Fibroblast of peridontal ligament (primary cell): ENCODE measurements at regions not wholly inside any gene's neighbourhood (a gene's known extent, or its start where the extent isn't known, plus 50 kb on each side); places are given as distances from the start of the nearest gene placed in this dataset.
"Not testable (repeated sequence)": the region's sequence is repeated elsewhere in the genome, so short reads cannot be mapped to it uniquely, and the experiment has no call there.

Source experiments
- DNase-seq: peaks from one replicate; pipeline ENCODE4 v3.0.0-alpha.2; 2010; ENCODE audit errors: extremely low read depth

DNA sequence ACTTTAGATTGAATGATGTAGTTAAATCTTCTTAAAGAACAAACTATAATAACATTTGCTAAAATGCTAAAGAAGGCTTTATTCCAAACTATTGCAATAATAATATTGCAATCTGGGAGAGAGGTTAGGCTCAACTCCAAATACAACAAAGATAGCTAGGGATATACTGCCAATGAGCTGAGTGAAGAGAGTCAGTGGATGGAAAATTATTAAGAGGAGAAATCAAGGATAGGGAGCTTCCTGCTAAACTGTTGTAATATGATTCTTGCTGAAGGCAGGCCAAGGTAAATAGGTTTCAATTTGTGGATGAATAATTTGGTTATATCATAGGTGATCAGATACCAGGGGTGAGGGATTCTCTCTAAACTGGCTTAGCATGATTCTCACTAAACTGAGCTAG is 1651.5 kb downstream of the EFNA5 start:
- DNase-seq: peak; percentile 80

DNA sequence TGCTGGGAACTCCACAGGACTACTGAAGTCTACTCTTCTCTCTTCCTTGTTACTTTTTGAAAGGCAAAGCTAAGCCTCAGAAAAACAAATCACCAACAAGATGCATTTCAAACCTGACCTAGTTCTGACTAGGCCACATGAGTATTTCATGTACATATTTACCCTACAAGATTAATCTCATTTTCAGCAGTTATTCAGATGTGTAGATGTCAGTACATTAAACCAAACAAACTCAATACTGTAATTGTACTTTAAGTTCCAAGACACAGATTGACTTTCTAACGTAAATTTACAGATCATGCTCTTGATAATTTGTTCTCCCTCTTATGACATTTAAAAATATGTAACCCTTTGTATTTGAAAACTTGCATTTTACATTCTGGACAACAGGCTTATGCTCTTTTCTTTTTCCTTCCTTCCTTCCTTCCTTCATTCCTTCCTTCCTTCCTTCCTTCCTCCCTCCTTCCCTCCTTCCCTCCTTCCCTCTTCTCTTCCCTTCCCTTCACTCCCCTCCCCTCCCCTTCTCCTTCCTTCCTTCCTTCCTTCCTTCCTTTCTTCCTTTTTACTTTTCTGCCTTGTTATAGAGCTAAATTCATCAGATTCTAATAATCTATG is 1653.4 kb downstream of the EFNA5 start:
- peak; percentile 1 for DNase-seq

GRCh38 chr5:106014262-106014661 is 1656.5 kb downstream of the EFNA5 start:
- no peak for DNase-seq

GRCh38 chr5:106006242-106006641 is 1664.5 kb downstream of the EFNA5 start:
- DNase-seq: no peak

- not testable (repeated sequence) for DNase-seq
Observed at GRCh38 chr5:105998991-105999390, 1671.7 kb downstream of the EFNA5 start.

DNA sequence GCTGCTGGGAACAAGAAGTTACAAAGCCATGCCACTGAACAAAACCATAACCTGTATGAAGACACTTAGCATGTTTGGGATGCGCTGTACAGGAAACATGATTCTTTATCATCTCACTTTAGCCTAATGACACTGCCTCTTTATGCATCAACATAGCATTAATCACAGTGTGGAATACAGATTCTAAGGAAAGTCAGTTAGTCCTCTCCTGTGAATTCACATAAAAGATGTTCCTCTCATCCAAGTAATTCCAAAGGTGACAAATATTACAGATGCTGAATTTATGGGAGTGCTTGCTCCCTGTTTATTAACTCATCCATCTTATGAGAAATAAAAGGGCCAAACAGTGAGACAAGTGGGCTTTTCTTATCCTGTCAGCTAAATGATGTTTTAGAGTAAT is 1677.7 kb downstream of the EFNA5 start:
- no peak for DNase-seq

- no peak for DNase-seq
Observed at GRCh38 chr5:105982526-105982925, 1688.2 kb downstream of the EFNA5 start.

GRCh38 chr5:105978011-105978410 is 1692.7 kb downstream of the EFNA5 start:
- peak; percentile 27 for DNase-seq

GRCh38 chr5:105977163-105977562 is 1693.6 kb downstream of the EFNA5 start:
- no peak for DNase-seq

- no peak for DNase-seq
Observed at GRCh38 chr5:105970919-105971318, 1699.8 kb downstream of the EFNA5 start.

DNA sequence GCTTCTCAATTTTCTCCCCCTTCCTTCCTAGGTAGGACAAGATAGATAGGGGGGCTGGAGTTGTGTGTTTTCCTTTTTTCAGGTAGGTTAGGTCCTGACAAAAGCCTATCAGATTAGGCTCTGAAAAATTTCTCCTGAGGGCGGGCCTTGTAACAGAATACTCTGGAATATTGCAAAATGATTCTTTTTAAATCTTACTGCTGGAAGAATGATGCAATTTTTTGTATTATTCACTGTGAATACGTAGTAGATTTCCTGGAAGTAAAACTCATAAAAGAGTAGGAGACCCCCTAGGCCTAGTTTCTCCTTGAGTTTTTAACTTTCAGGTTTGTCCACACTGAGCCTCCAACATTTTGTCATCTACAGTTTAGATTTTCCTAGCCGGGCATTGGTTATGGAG is 1701.8 kb downstream of the EFNA5 start:
- DNase-seq: peak; percentile 50

DNA sequence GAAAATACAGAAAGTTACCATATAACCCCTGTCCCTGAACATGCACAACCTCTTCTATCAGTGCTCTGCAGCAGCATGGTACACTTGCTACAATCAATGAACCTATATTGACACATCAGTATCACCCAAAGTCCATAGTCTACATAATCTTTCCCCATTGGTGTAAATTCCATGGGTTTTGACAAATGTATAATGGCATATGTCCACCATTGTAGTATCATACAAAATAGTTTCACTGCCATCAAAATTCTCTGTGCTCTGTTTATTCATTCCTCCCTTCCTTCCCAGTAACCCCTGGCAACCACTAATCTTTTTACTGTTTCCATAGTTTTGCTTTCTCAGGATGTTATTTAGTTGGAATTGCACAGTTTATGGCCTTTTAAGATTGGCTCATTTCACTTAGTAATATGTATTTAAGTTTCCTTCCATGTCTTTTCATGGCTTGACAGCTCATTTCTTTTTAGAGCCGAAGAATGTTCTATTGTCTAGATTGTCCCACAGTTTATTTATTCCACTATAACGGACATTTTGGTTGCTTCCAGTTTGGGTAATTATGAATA is 1707.0 kb downstream of the EFNA5 start:
- peak; percentile 48 for DNase-seq

- DNase-seq: no peak
Observed at GRCh38 chr5:105961572-105961971, 1709.2 kb downstream of the EFNA5 start.

DNA sequence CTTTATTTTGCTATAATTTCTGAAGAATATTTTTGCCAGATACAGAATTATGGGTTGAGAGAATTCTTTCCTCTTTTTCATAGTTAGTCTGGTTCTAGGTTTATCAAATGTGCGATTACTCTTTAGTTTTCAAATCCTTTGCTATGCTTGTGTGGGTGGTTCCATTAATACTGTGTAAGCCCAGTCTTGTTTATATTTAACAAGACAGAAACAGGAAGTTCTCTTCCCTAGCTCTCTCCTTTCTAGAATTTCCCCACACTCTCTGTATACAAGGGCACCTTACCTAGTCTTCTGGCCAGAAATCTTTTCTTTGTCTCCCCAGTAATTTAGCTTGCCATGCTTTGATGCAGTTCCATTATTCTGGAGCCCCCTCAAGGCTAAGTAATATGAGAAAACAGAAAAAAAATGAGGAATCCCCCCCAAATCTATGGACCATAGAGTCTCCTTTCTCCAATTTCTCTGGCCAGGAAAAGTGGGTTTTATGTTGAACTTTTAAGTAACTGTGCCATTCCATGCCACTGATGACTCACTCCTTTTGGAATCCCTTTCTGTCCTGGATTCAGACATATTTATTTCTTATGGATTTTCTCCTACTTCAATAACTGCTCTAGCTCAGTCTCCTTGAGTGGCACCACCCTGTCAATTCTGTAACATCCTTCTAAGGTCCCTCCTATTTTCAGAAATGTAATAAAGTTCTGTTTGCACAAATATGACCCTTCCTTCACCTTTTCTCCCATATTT is 1714.1 kb downstream of the EFNA5 start:
- peak; percentile 57 for DNase-seq

DNA sequence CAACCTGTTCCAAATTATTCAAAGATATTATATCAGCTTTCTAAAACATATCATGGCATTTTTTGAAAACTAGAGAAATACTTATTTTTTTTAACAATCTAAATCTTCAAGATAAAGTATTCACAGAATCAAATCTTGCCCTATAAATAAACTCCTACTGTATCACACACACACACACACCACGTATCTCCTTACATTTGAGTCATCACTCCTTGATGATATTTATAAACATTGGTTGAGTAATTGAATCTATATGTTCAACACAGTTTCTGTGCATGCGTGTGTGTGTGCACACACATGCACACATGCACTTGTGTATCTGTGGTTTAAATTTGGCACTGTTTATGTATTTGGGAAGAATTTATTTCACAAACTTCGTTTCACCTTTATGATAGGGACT is 1716.4 kb downstream of the EFNA5 start:
- DNase-seq: no peak

GRCh38 chr5:105953616-105954015 is 1717.1 kb downstream of the EFNA5 start:
- no peak for DNase-seq

GRCh38 chr5:105952875-105953274 is 1717.9 kb downstream of the EFNA5 start:
- peak; percentile 83 for DNase-seq

- DNase-seq: peak; percentile 42
Observed at GRCh38 chr5:105947461-105947860, 1723.3 kb downstream of the EFNA5 start.

- no peak for DNase-seq
Observed at GRCh38 chr5:105945203-105945972, 1725.3 kb downstream of the EFNA5 start.

GRCh38 chr5:105940181-105940580 is 1730.6 kb downstream of the EFNA5 start:
- DNase-seq: no peak

- DNase-seq: no peak
Observed at GRCh38 chr5:105934171-105934570, 1736.6 kb downstream of the EFNA5 start.

DNA sequence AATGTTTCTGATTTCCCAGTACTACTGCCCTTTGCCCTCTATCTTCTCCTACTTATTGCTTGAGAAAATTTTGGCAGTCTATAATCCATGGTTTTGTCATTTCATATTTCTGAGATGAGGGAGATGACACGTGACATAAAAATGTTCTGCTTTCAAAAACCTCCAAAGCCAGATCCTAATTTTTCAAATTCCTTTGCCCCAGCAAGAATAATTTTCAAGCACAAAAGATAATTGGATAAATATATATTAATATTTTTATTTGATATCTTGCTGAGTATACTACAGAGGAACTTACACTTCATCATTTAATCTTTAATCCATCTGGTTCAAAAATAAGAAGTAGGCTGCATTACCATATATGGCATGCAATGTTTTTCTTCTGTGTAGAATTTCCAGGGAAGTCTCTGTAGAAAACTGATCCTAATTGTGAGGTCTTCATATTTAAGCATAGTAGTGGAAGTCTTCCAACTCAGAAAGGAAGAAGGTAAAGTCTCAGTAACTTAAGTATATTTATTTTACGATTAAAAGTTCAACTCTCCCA is 1738.8 kb downstream of the EFNA5 start:
- peak; percentile 77 for DNase-seq
